SJSA1 (cell line): ENCODE measurements at regions not wholly inside any gene's neighbourhood (a gene's known extent, or its start where the extent isn't known, plus 50 kb on each side); places are given as distances from the start of the nearest gene placed in this dataset.

ENCODE experiments used
- DNase-seq, 2 experiments: peaks; one replicate each; pipeline ENCODE4 v3.0.0-alpha.2; 2015 to 2020; ENCODE audit warnings: low spot score in 2 of 2, low read depth in 1 of 2
- H3K27ac ChIP-seq: fragments of 250-450 bp; sonication (Bioruptor Pico); 2 replicates; pipeline ENCODE4 v1.5.1; 2020; ENCODE audit warnings: mild to moderate bottlenecking, moderate library complexity
- H3K27me3 ChIP-seq: fragments of 250-450 bp; sonication (Bioruptor Pico); replicated peaks from 2 replicates; pipeline ENCODE4 v1.5.1; 2020; ENCODE audit warnings: mild to moderate bottlenecking, moderate library complexity
- H3K36me3 ChIP-seq: fragments of 250-450 bp; sonication (Bioruptor Pico); 2 replicates; pipeline ENCODE4 v1.5.1; 2020; ENCODE audit warnings: mild to moderate bottlenecking
- H3K4me1 ChIP-seq: fragments of 250-450 bp; sonication (Bioruptor Pico); replicated peaks from 2 replicates; pipeline ENCODE4 v1.6.1; 2021; ENCODE audit warnings: mild to moderate bottlenecking
- H3K4me3 ChIP-seq: fragments of 250-450 bp; sonication (Bioruptor Pico); 2 replicates; pipeline ENCODE4 v1.5.1; 2020; ENCODE audit warnings: mild to moderate bottlenecking
- H3K9me3 ChIP-seq: fragments of 250-450 bp; sonication (Bioruptor Pico); replicated peaks from 2 replicates; pipeline ENCODE4 v1.5.1; 2020; ENCODE audit warnings: mild to moderate bottlenecking

- Histone ChIP-seq H3K4me3 (no peak overlapping the region), H3K9me3 (no peaks in the 10 kb centered on the region), H3K36me3 (no peaks in the 10 kb centered on the region), H3K27me3 (no peaks in the 10 kb centered on the region), H3K27ac (no peak overlapping the region), H3K4me1 (no peaks in the 10 kb centered on the region)
- DNase-seq = no peak
Measured at GRCh38 chr6:154664287-154664686, 68.9 kb upstream of the SCAF8 start.

- Histone ChIP-seq H3K9me3 (no peaks in the 10 kb centered on the region), H3K4me3 (no peak overlapping the region), H3K4me1 (no peaks in the 10 kb centered on the region), H3K36me3 (no peaks in the 10 kb centered on the region), H3K27ac (no peak overlapping the region), H3K27me3 (no peaks in the 10 kb centered on the region)
- no peak for DNase-seq
Measured at GRCh38 chr6:154668156-154668555, 65.1 kb upstream of the SCAF8 start.

GRCh38 chr6:154672086-154672485, 61.1 kb upstream of the SCAF8 start:
- Histone ChIP-seq H3K36me3 (no peaks in the 10 kb centered on the region), H3K9me3 (no peaks in the 10 kb centered on the region), H3K4me1 (no peaks in the 10 kb centered on the region), H3K4me3 (no peak overlapping the region), H3K27me3 (no peaks in the 10 kb centered on the region), H3K27ac (no peak overlapping the region)
- no peak for DNase-seq

GRCh38 chr6:154673919-154674318, 59.3 kb upstream of the SCAF8 start:
- Histone ChIP-seq H3K9me3 (no peaks in the 10 kb centered on the region), H3K4me1 (no peaks in the 10 kb centered on the region), H3K27ac (no peak overlapping the region), H3K4me3 (no peak overlapping the region), H3K36me3 (no peaks in the 10 kb centered on the region), H3K27me3 (no peaks in the 10 kb centered on the region)
- DNase-seq = no peak

- Histone ChIP-seq H3K4me1 (no peaks in the 10 kb centered on the region), H3K27me3 (no peaks in the 10 kb centered on the region), H3K27ac (no peak overlapping the region), H3K4me3 (no peak overlapping the region), H3K36me3 (no peaks in the 10 kb centered on the region), H3K9me3 (no peaks in the 10 kb centered on the region)
- peak; percentile 82 to 88 for DNase-seq
Measured at GRCh38 chr6:154675602-154676088, 57.6 kb upstream of the SCAF8 start.

- Histone ChIP-seq H3K4me1 (peaks cover 10% of the 10 kb centered on the region), H3K36me3 (no peaks in the 10 kb centered on the region), H3K27ac (no peak overlapping the region), H3K4me3 (no peak overlapping the region), H3K27me3 (no peaks in the 10 kb centered on the region), H3K9me3 (no peaks in the 10 kb centered on the region)
- DNase-seq = no peak
Measured at GRCh38 chr6:154682633-154683125, 50.5 kb upstream of the SCAF8 start.
